ENCODE measurements at regions not wholly inside any gene's neighbourhood (a gene's known extent, or its start where the extent isn't known, plus 50 kb on each side); places are given as distances from the start of the nearest gene placed in this dataset.

DNA sequence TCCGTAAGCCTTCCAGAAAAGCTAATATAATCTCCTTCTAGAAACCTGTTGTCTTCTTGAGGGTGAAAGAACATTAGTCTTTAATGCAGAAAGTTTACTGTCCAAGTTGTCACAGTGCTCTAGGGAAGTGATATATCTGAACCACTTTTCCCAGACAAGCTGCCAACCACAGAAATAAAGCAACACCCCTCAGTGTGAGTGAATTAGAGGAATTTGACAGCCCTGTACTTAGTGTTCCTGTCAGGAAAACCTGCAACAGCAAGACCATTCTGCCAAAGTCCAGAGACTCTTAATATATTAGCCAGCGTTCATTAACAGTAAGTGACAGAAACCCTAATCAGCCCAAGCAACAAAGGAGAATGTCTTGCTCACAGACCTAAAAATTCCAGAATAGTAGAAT, 137.7 kb downstream of the KATNIP start:
- Histone ChIP-seq H3K9ac (ENCODE audit: insufficient read depth in 1 of 2, low read length in 2 of 2) (no peak overlapping the region), H3K36me3 (ENCODE audit: control insufficient read depth in 4 of 4, insufficient read depth in 4 of 4, low read length in 4 of 4) (peaks cover 0 to 6% (median 2%) of the 10 kb centered on the region in 4 donors), H3K4me3 (no peak overlapping the region), H3K27me3 (ENCODE audit: control insufficient read depth in 3 of 3, insufficient read depth in 3 of 3, low read length in 2 of 3) (no peaks in the 10 kb centered on the region), H3K4me1 (ENCODE audit: control insufficient read depth in 5 of 5, insufficient read depth in 5 of 5, low read length in 5 of 5) (peaks cover 0 to 9% (median 2%) of the 10 kb centered on the region in 5 donors), H3K27ac (ENCODE audit: low read depth in 1 of 2, low read length in 1 of 2) (no peak overlapping the region), H3K9me3 (ENCODE audit: control insufficient read depth in 4 of 4, insufficient read depth in 3 of 4, low read length in 3 of 4) (no peaks in the 10 kb centered on the region)
- ATAC-seq (ENCODE audit: insufficient read depth, low FRiP score) (no peak), DNase-seq (no peak)
- 97 to 98% methylated on average over 2 of the region's 2 CpGs for WGBS, 2 donors
- TF ChIP-seq, protein P1, sequence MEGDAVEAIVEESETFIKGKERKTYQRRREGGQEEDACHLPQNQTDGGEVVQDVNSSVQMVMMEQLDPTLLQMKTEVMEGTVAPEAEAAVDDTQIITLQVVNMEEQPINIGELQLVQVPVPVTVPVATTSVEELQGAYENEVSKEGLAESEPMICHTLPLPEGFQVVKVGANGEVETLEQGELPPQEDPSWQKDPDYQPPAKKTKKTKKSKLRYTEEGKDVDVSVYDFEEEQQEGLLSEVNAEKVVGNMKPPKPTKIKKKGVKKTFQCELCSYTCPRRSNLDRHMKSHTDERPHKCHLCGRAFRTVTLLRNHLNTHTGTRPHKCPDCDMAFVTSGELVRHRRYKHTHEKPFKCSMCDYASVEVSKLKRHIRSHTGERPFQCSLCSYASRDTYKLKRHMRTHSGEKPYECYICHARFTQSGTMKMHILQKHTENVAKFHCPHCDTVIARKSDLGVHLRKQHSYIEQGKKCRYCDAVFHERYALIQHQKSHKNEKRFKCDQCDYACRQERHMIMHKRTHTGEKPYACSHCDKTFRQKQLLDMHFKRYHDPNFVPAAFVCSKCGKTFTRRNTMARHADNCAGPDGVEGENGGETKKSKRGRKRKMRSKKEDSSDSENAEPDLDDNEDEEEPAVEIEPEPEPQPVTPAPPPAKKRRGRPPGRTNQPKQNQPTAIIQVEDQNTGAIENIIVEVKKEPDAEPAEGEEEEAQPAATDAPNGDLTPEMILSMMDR (IDR thresholded peaks at IDR 0.05; ENCODE audit: control extremely low read depth, extremely low read depth): no peak

DNA sequence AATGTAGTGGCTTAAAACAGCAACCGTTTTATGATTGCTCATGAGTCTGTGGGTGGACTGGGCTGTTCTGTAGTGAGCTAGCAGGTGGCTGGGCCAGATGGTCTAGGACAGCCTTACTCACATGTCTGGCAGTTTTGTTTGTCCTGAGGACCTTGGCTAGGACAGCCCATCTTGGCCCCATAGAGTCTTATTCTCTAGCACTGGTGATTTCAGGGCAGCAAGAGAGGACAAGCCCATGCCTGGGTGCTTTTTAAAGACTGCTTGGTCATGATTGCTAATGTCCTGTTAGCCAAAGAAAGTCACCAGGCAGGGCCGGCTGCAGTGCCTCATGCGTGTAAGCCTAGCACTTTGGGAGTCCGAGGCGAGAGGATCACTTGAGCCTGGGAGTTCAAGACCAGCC, 139.8 kb downstream of the KATNIP start:
- WGBS, 2 donors: 93 to 97% methylated on average over 5 of the region's 5 CpGs
- DNase-seq (no peak), ATAC-seq (ENCODE audit: insufficient read depth, low FRiP score) (no peak)
- TF ChIP-seq, protein P1 (IDR thresholded peaks at IDR 0.05; ENCODE audit: control extremely low read depth, extremely low read depth): no peak
- H3K27me3 ChIP-seq (ENCODE audit: control insufficient read depth in 3 of 3, insufficient read depth in 3 of 3, low read length in 2 of 3): no peaks in the 10 kb centered on the region
- H3K36me3 ChIP-seq (ENCODE audit: control insufficient read depth in 4 of 4, insufficient read depth in 4 of 4, low read length in 4 of 4): no peaks in the 10 kb centered on the region
- no peaks in the 10 kb centered on the region for H3K9me3 ChIP-seq (ENCODE audit: control insufficient read depth in 4 of 4, insufficient read depth in 3 of 4, low read length in 3 of 4)
- no peak overlapping the region for H3K27ac ChIP-seq (ENCODE audit: low read depth in 1 of 2, low read length in 1 of 2)
- H3K4me1 ChIP-seq (ENCODE audit: control insufficient read depth in 5 of 5, insufficient read depth in 5 of 5, low read length in 5 of 5): peaks cover 0 to 9% (median 2%) of the 10 kb centered on the region in 5 donors
- H3K4me3 ChIP-seq: no peak overlapping the region
- H3K9ac ChIP-seq (ENCODE audit: insufficient read depth in 1 of 2, low read length in 2 of 2): no peak overlapping the region

DNA sequence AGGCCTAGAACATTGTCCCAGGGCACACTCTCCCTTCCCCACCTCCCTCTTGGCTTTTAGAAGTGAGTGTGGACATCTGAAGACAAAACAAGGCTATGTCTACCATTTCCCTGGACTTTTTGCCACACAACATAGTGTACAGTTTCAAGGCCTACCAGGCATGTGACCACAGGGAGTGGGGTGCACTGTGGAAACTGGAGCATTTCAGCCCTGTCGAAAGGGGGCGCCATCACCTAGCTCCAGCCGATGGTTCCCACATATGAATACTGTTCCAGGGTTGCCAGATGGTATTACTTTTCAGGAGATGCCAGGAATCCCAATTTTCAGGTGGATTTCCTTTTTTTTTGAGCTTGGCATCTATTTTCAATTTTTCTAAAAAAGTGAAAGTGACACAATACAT, 140.7 kb downstream of the KATNIP start:
- Histone ChIP-seq H3K9me3 (ENCODE audit: control insufficient read depth in 4 of 4, insufficient read depth in 3 of 4, low read length in 3 of 4) (no peaks in the 10 kb centered on the region), H3K9ac (ENCODE audit: insufficient read depth in 1 of 2, low read length in 2 of 2) (no peak overlapping the region), H3K36me3 (ENCODE audit: control insufficient read depth in 4 of 4, insufficient read depth in 4 of 4, low read length in 4 of 4) (peaks cover 0 to 2% (median 0%) of the 10 kb centered on the region in 4 donors), H3K27ac (ENCODE audit: low read depth in 1 of 2, low read length in 1 of 2) (no peak overlapping the region), H3K4me3 (no peak overlapping the region), H3K27me3 (ENCODE audit: control insufficient read depth in 3 of 3, insufficient read depth in 3 of 3, low read length in 2 of 3) (no peaks in the 10 kb centered on the region), H3K4me1 (ENCODE audit: control insufficient read depth in 5 of 5, insufficient read depth in 5 of 5, low read length in 5 of 5) (peaks cover 0 to 5% (median 2%) of the 10 kb centered on the region in 5 donors)
- DNase-seq (no peak), ATAC-seq (ENCODE audit: insufficient read depth, low FRiP score) (no peak)
- TF ChIP-seq, protein P1 (IDR thresholded peaks at IDR 0.05; ENCODE audit: control extremely low read depth, extremely low read depth): peak; percentile 8
- 26 to 35% methylated on average over 3 of the region's 3 CpGs for WGBS, 2 donors

DNA sequence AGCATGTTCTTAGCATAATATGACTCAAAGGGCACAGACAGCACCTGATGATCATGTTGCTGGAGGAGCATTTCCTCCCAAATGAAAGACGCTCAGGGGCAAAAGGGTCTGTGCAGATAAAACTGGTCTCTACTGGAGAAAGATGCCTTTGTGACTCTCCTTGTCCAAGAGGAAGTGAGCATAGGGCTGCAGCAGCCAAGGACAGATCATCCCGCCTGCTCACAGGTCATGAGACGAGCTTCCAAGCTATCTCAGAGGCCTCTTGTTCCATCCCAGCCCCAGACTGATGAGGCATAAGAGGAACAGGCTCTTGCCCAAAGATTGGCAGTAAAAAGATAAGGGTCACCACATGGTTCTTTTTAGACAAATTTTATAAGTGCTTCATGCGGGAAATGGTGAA, 141.8 kb downstream of the KATNIP start:
- ATAC-seq (ENCODE audit: insufficient read depth, low FRiP score): no peak
- no peak for DNase-seq
- no peaks in the 10 kb centered on the region for H3K27me3 ChIP-seq (ENCODE audit: control insufficient read depth in 3 of 3, insufficient read depth in 3 of 3, low read length in 2 of 3)

More for the DNA sequence above, 141.8 kb downstream of the KATNIP start:
- Histone ChIP-seq H3K9ac (ENCODE audit: insufficient read depth in 1 of 2, low read length in 2 of 2) (no peak overlapping the region), H3K9me3 (ENCODE audit: control insufficient read depth in 4 of 4, insufficient read depth in 3 of 4, low read length in 3 of 4) (no peaks in the 10 kb centered on the region), H3K27ac (ENCODE audit: low read depth in 1 of 2, low read length in 1 of 2) (no peak overlapping the region), H3K4me3 (no peak overlapping the region), H3K4me1 (ENCODE audit: control insufficient read depth in 5 of 5, insufficient read depth in 5 of 5, low read length in 5 of 5) (peaks cover 0 to 4% (median 0%) of the 10 kb centered on the region in 5 donors), H3K36me3 (ENCODE audit: control insufficient read depth in 4 of 4, insufficient read depth in 4 of 4, low read length in 4 of 4) (peaks cover 0 to 2% (median 0%) of the 10 kb centered on the region in 4 donors)
- TF ChIP-seq, protein P1 (IDR thresholded peaks at IDR 0.05; ENCODE audit: control extremely low read depth, extremely low read depth): no peak
- 92 to 96% methylated on average over 4 of the region's 4 CpGs for WGBS, 2 donors
